CD4-positive, CD25-positive, alpha-beta regulatory T cell (primary cell): ENCODE measurements at regions not wholly inside any gene's neighbourhood (a gene's known extent, or its start where the extent isn't known, plus 50 kb on each side); places are given as distances from the start of the nearest gene placed in this dataset.
A peak's percentile ranks its signal among the peaks of the same experiment; 100 is the strongest.

Experiments
- ATAC-seq, 2 donors: fragments of 150-1000 bp; cut with Tn5 transposase; one replicate each; pipeline ENCODE4 v1.10.0; 2021; ENCODE audit warnings: low read depth in 2 of 2, moderate number of reproducible peaks in 2 of 2, moderate library complexity in 1 of 2
- DNase-seq, 3 donors: peaks; one replicate each; pipeline versions ENCODE4 v3.0.0 to v3.0.0-alpha.2; 2012 to 2022; ENCODE audit warnings: mixed read lengths in 1 of 3
- H3K27ac ChIP-seq: one replicate; pipeline ENCODE4 v1.7.0; 2013; ENCODE audit warnings: mild to moderate bottlenecking, low read length; ENCODE audit not compliant: insufficient read depth, poor library complexity, severe bottlenecking
- H3K27me3 ChIP-seq: one replicate; pipeline ENCODE4 v1.7.0; 2013; ENCODE audit warnings: low read length; ENCODE audit not compliant: control insufficient read depth, insufficient read depth
- H3K36me3 ChIP-seq: one replicate; pipeline ENCODE4 v1.7.0; 2013; ENCODE audit warnings: mild to moderate bottlenecking, low read length, moderate library complexity; ENCODE audit not compliant: control insufficient read depth, insufficient read depth
- H3K4me1 ChIP-seq: 2 replicates; pipeline ENCODE4 v1.7.0; 2013; ENCODE audit warnings: mild to moderate bottlenecking, low read length; ENCODE audit not compliant: insufficient read depth, control insufficient read depth, poor library complexity, severe bottlenecking
- H3K4me3 ChIP-seq: one replicate; pipeline ENCODE4 v1.7.0; 2013; ENCODE audit warnings: low read depth, mild to moderate bottlenecking, low read length, moderate library complexity
- H3K9me3 ChIP-seq, 2 experiments: 1 replicate in 1 of 2; 2 replicates in 1 of 2; pipeline ENCODE4 v1.7.0; 2013; ENCODE audit warnings: low read length in 2 of 2, mild to moderate bottlenecking in 1 of 2, moderate library complexity in 1 of 2; ENCODE audit not compliant: control insufficient read depth in 2 of 2
- H3K27ac Mint-ChIP-seq, 3 donors: one replicate each; pipeline ENCODE4 v1.8.0; 2020 to 2022; ENCODE audit warnings: mild to moderate bottlenecking in 3 of 3, mixed read lengths in 3 of 3, moderate library complexity in 2 of 3
- H3K27me3 Mint-ChIP-seq: one replicate; pipeline ENCODE4 v1.8.0; 2022; ENCODE audit warnings: mild to moderate bottlenecking, mixed read lengths
- H3K36me3 Mint-ChIP-seq: one replicate; pipeline ENCODE4 v1.8.0; 2020; ENCODE audit warnings: mixed read lengths
- H3K4me1 Mint-ChIP-seq, 4 donors: one replicate each; pipeline ENCODE4 v1.8.0; 2020 to 2022; ENCODE audit warnings: mixed read lengths in 4 of 4, mild to moderate bottlenecking in 1 of 4
- H3K4me3 Mint-ChIP-seq, 4 donors: one replicate each; pipeline ENCODE4 v1.8.0; 2020 to 2022; ENCODE audit warnings: mild to moderate bottlenecking in 4 of 4, mixed read lengths in 4 of 4, moderate library complexity in 3 of 4
- H3K9me3 Mint-ChIP-seq, 7 donors: one replicate each; pipeline ENCODE4 v1.8.0; 2020 to 2022; ENCODE audit warnings: mixed read lengths in 7 of 7, mild to moderate bottlenecking in 3 of 7, moderate library complexity in 2 of 7

GRCh38 chr9:515665-516064 lies 301.0 kb downstream of the DOCK8 start:
- ATAC-seq (peak; percentile 52 to 76), DNase-seq (peak in 1 of 3 donors; percentile 76)
- Mint-ChIP-seq H3K4me3 (peak overlapping the region; percentile 47 to 81 (median 51)), H3K27ac (peak overlapping the region; percentile 43 to 95 (median 89)), H3K9me3 (peaks cover 0 to 4% (median 0%) of the 10 kb centered on the region in 7 donors), H3K4me1 (peaks cover 16 to 78% (median 29%) of the 10 kb centered on the region in 4 donors), H3K27me3 (peaks cover 4% of the 10 kb centered on the region), H3K36me3 (peaks cover 4% of the 10 kb centered on the region)
- Histone ChIP-seq H3K4me3 (peak overlapping the region; percentile 65), H3K9me3 (no peaks in the 10 kb centered on the region), H3K4me1 (peaks cover 20% of the 10 kb centered on the region), H3K27me3 (no peaks in the 10 kb centered on the region), H3K27ac (no peak overlapping the region), H3K36me3 (no peaks in the 10 kb centered on the region)

- no peak for DNase-seq
- ATAC-seq = no peak
- no peaks in the 10 kb centered on the region for H3K36me3 ChIP-seq
- Mint-ChIP-seq H3K9me3 (peaks cover 0 to 4% (median 0%) of the 10 kb centered on the region in 7 donors), H3K4me1 (peaks cover 16 to 65% (median 31%) of the 10 kb centered on the region in 4 donors), H3K27me3 (no peaks in the 10 kb centered on the region), H3K4me3 (peak overlapping the region in 2 of 4 donors; percentile 43 to 84), H3K36me3 (peaks cover 4% of the 10 kb centered on the region), H3K27ac (peak overlapping the region; percentile 7 to 92 (median 48))
- H3K4me1 ChIP-seq = peaks cover 20% of the 10 kb centered on the region
- H3K4me3 ChIP-seq = no peak overlapping the region
- no peaks in the 10 kb centered on the region for H3K9me3 ChIP-seq
- H3K27ac ChIP-seq = peak overlapping the region; percentile 34
- no peaks in the 10 kb centered on the region for H3K27me3 ChIP-seq
Observed at GRCh38 chr9:517993-518392, 303.3 kb downstream of the DOCK8 start.

- H3K9me3 ChIP-seq = no peaks in the 10 kb centered on the region
- H3K27ac Mint-ChIP-seq = peak overlapping the region in 2 of 3 donors; percentile 7 to 92
- peak overlapping the region; percentile 34 for H3K27ac ChIP-seq
- no peak overlapping the region for H3K4me3 ChIP-seq
- peak overlapping the region in 2 of 4 donors; percentile 43 to 84 for H3K4me3 Mint-ChIP-seq
- H3K4me1 ChIP-seq = peaks cover 20% of the 10 kb centered on the region
- H3K9me3 Mint-ChIP-seq = peaks cover 0 to 4% (median 0%) of the 10 kb centered on the region in 7 donors
- ATAC-seq (peak in 1 of 2 donors; percentile 60), DNase-seq (peak in 1 of 3 donors; percentile 44)
- peaks cover 16 to 61% (median 32%) of the 10 kb centered on the region in 4 donors for H3K4me1 Mint-ChIP-seq
- H3K27me3 ChIP-seq = no peaks in the 10 kb centered on the region
- H3K36me3 ChIP-seq = no peaks in the 10 kb centered on the region
- peaks cover 4% of the 10 kb centered on the region for H3K36me3 Mint-ChIP-seq
- H3K27me3 Mint-ChIP-seq = no peaks in the 10 kb centered on the region
Observed at GRCh38 chr9:518540-518939, 303.9 kb downstream of the DOCK8 start.

GRCh38 chr9:519579-519978 lies 304.9 kb downstream of the DOCK8 start:
- H3K4me1 Mint-ChIP-seq = peaks cover 16 to 58% (median 27%) of the 10 kb centered on the region in 4 donors
- no peak for ATAC-seq
- peaks cover 20% of the 10 kb centered on the region for H3K4me1 ChIP-seq
- H3K9me3 ChIP-seq = no peaks in the 10 kb centered on the region
- no peaks in the 10 kb centered on the region for H3K9me3 Mint-ChIP-seq
- no peak for DNase-seq
- no peak overlapping the region for H3K4me3 ChIP-seq
- H3K27me3 Mint-ChIP-seq = no peaks in the 10 kb centered on the region
- no peaks in the 10 kb centered on the region for H3K36me3 ChIP-seq
- H3K27ac ChIP-seq = no peak overlapping the region
- peak overlapping the region in 1 of 4 donors; percentile 16 for H3K4me3 Mint-ChIP-seq
- H3K27ac Mint-ChIP-seq = peak overlapping the region; percentile 35 to 71 (median 60)
- peaks cover 4% of the 10 kb centered on the region for H3K36me3 Mint-ChIP-seq
- no peaks in the 10 kb centered on the region for H3K27me3 ChIP-seq

- no peak overlapping the region for H3K27ac ChIP-seq
- no peaks in the 10 kb centered on the region for H3K27me3 ChIP-seq
- DNase-seq = no peak
- no peak overlapping the region for H3K4me3 ChIP-seq
- ATAC-seq = no peak
- peaks cover 18% of the 10 kb centered on the region for H3K4me1 ChIP-seq
- H3K9me3 Mint-ChIP-seq = no peaks in the 10 kb centered on the region
- H3K36me3 Mint-ChIP-seq = peaks cover 4% of the 10 kb centered on the region
- peaks cover 14 to 53% (median 24%) of the 10 kb centered on the region in 4 donors for H3K4me1 Mint-ChIP-seq
- no peaks in the 10 kb centered on the region for H3K9me3 ChIP-seq
- H3K4me3 Mint-ChIP-seq = no peak overlapping the region
- no peaks in the 10 kb centered on the region for H3K27me3 Mint-ChIP-seq
- H3K36me3 ChIP-seq = no peaks in the 10 kb centered on the region
- H3K27ac Mint-ChIP-seq = peak overlapping the region in 2 of 3 donors; percentile 37 to 49
Observed at GRCh38 chr9:520302-520701, 305.6 kb downstream of the DOCK8 start.

- no peaks in the 10 kb centered on the region for H3K36me3 ChIP-seq
- H3K27ac ChIP-seq = no peak overlapping the region
- DNase-seq (no peak), ATAC-seq (no peak)
- H3K9me3 ChIP-seq = no peaks in the 10 kb centered on the region
- H3K4me1 ChIP-seq = no peaks in the 10 kb centered on the region
- H3K4me3 ChIP-seq = no peak overlapping the region
- Mint-ChIP-seq H3K36me3 (peaks cover 4% of the 10 kb centered on the region), H3K9me3 (no peaks in the 10 kb centered on the region), H3K27me3 (peaks cover 1% of the 10 kb centered on the region), H3K4me1 (peaks cover 2 to 35% (median 13%) of the 10 kb centered on the region in 4 donors), H3K27ac (no peak overlapping the region), H3K4me3 (no peak overlapping the region)
- H3K27me3 ChIP-seq = no peaks in the 10 kb centered on the region
Observed at GRCh38 chr9:522190-522589, 307.5 kb downstream of the DOCK8 start.

- Histone ChIP-seq H3K27ac (no peak overlapping the region), H3K36me3 (no peaks in the 10 kb centered on the region), H3K4me1 (no peaks in the 10 kb centered on the region), H3K9me3 (no peaks in the 10 kb centered on the region), H3K27me3 (no peaks in the 10 kb centered on the region), H3K4me3 (no peak overlapping the region)
- no peak overlapping the region for H3K4me3 Mint-ChIP-seq
- peaks cover 4% of the 10 kb centered on the region for H3K36me3 Mint-ChIP-seq
- ATAC-seq = no peak
- peaks cover 2 to 31% (median 11%) of the 10 kb centered on the region in 4 donors for H3K4me1 Mint-ChIP-seq
- H3K27ac Mint-ChIP-seq = no peak overlapping the region
- peaks cover 4% of the 10 kb centered on the region for H3K27me3 Mint-ChIP-seq
- DNase-seq = no peak
- no peaks in the 10 kb centered on the region for H3K9me3 Mint-ChIP-seq
Observed at GRCh38 chr9:522658-523057, 308.0 kb downstream of the DOCK8 start.

GRCh38 chr9:523444-523843 lies 308.8 kb downstream of the DOCK8 start:
- Histone ChIP-seq H3K4me1 (no peaks in the 10 kb centered on the region), H3K27ac (no peak overlapping the region), H3K36me3 (no peaks in the 10 kb centered on the region), H3K4me3 (no peak overlapping the region), H3K9me3 (no peaks in the 10 kb centered on the region), H3K27me3 (no peaks in the 10 kb centered on the region)
- no peak for ATAC-seq
- H3K4me3 Mint-ChIP-seq = no peak overlapping the region
- no peaks in the 10 kb centered on the region for H3K9me3 Mint-ChIP-seq
- DNase-seq = no peak
- peaks cover 2 to 23% (median 7%) of the 10 kb centered on the region in 4 donors for H3K4me1 Mint-ChIP-seq
- peaks cover 4% of the 10 kb centered on the region for H3K36me3 Mint-ChIP-seq
- peaks cover 4% of the 10 kb centered on the region for H3K27me3 Mint-ChIP-seq
- no peak overlapping the region for H3K27ac Mint-ChIP-seq
